OCI-LY1 (cell line): ENCODE measurements at regions not wholly inside any gene's neighbourhood (a gene's known extent, or its start where the extent isn't known, plus 50 kb on each side); places are given as distances from the start of the nearest gene placed in this dataset.

Experiments used
- H2AFZ ChIP-seq: fragments of 200-600 bp; sonication (generic), shearing (Covaris generic); 2 replicates; pipeline ENCODE4 v1.6.0; 2014; ENCODE audit warnings: antibody characterized with exemption, mild to moderate bottlenecking, low read length
- H3F3A ChIP-seq: fragments of 200-600 bp; sonication (generic), shearing (Covaris generic); 2 replicates; pipeline ENCODE4 v1.6.0; 2014; ENCODE audit warnings: mild to moderate bottlenecking, antibody characterized with exemption, low read length, moderate library complexity; ENCODE audit not compliant: insufficient read depth
- H3K27ac ChIP-seq: fragments of 200-600 bp; sonication (generic); 2 replicates; pipeline ENCODE4 v1.5.1; 2014; ENCODE audit warnings: low read length, mixed run types, mild to moderate bottlenecking, low read depth; ENCODE audit not compliant: poor library complexity, severe bottlenecking
- H3K27me3 ChIP-seq: fragments of 200-600 bp; sonication (generic); 2 replicates; pipeline ENCODE4 v1.6.0; 2014; ENCODE audit warnings: antibody characterized with exemption, mild to moderate bottlenecking, low read length, moderate library complexity; ENCODE audit not compliant: insufficient read depth
- H3K36me3 ChIP-seq: fragments of 200-600 bp; sonication (generic); 2 replicates; pipeline ENCODE4 v1.6.1; 2014; ENCODE audit warnings: mild to moderate bottlenecking, antibody characterized with exemption, low read length, moderate library complexity, mixed read lengths; ENCODE audit not compliant: insufficient read depth
- H3K4me1 ChIP-seq: fragments of 200-600 bp; sonication (generic); 2 replicates; pipeline ENCODE4 v1.5.1; 2014; ENCODE audit warnings: mild to moderate bottlenecking, low read length, moderate library complexity; ENCODE audit not compliant: insufficient read depth, severe bottlenecking
- H3K4me2 ChIP-seq: fragments of 200-600 bp; sonication (generic), shearing (Covaris generic); 2 replicates; pipeline ENCODE4 v1.6.1; 2014; ENCODE audit warnings: low read length
- H3K4me3 ChIP-seq: fragments of 200-600 bp; sonication (generic); 2 replicates; pipeline ENCODE4 v1.5.1; 2014; ENCODE audit warnings: low read length, low read depth, mild to moderate bottlenecking, mixed read lengths; ENCODE audit not compliant: poor library complexity, severe bottlenecking
- H3K79me2 ChIP-seq: fragments of 200-600 bp; shearing (Covaris generic); 2 replicates; pipeline ENCODE4 v1.6.1; 2016; ENCODE audit warnings: mixed run types, low read length, mixed read lengths; ENCODE audit not compliant: insufficient read depth
- H3K9ac ChIP-seq: fragments of 200-600 bp; sonication (generic), shearing (Covaris generic); 2 replicates; pipeline ENCODE4 v1.6.1; 2014; ENCODE audit warnings: mild to moderate bottlenecking, low read length, mixed read lengths
- H3K9me2 ChIP-seq: fragments of 200-600 bp; sonication (generic), shearing (Covaris generic); 2 replicates; pipeline ENCODE4 v1.6.1; 2014; ENCODE audit warnings: low read depth, mild to moderate bottlenecking, low read length, mixed read lengths
- H3K9me3 ChIP-seq: fragments of 200-600 bp; shearing (Covaris generic); 2 replicates; pipeline ENCODE4 v1.6.1; 2014; ENCODE audit warnings: low read length, mixed read lengths
- H4K20me1 ChIP-seq: fragments of 200-600 bp; sonication (generic), shearing (Covaris generic); 2 replicates; pipeline ENCODE4 v1.6.0; 2016; ENCODE audit warnings: mild to moderate bottlenecking, low read length; ENCODE audit not compliant: insufficient read depth
- CTCF ChIP-seq: fragments of 200-600 bp; sonication (generic), shearing (Covaris generic); IDR thresholded peaks from 2 replicates; pipeline ENCODE4 v1.5.1; 2017; ENCODE audit warnings: mild to moderate bottlenecking, antibody characterized with exemption, low read length, moderate library complexity, mixed read lengths
- EZH2 ChIP-seq: fragments of 200-600 bp; sonication (generic), shearing (Covaris generic); IDR thresholded peaks from 2 replicates; pipeline ENCODE4 v1.8.0; 2017; ENCODE audit warnings: borderline replicate concordance, mixed run types, mild to moderate bottlenecking, antibody characterized with exemption, low read length, moderate library complexity, mixed read lengths

- Histone ChIP-seq H3K27me3 (no peaks in the 10 kb centered on the region), H3K27ac (no peak overlapping the region), H3K79me2 (no peaks in the 10 kb centered on the region), H4K20me1 (no peaks in the 10 kb centered on the region), H3K4me2 (no peak overlapping the region), H2AFZ (no peak overlapping the region), H3K4me1 (no peaks in the 10 kb centered on the region), H3K9ac (no peak overlapping the region), H3K9me2 (no peaks in the 10 kb centered on the region), H3K36me3 (no peaks in the 10 kb centered on the region), H3F3A (no peaks in the 10 kb centered on the region), H3K9me3 (no peaks in the 10 kb centered on the region), H3K4me3 (no peak overlapping the region)
- TF ChIP-seq EZH2: no peak
- no peak for TF ChIP-seq CTCF
These were observed 1200.7 kb downstream of the SLITRK1 start for GRCh38 chr13:82681535-82681934.

- Histone ChIP-seq H3F3A (no peaks in the 10 kb centered on the region), H3K9ac (no peak overlapping the region), H3K36me3 (no peaks in the 10 kb centered on the region), H3K4me2 (no peak overlapping the region), H4K20me1 (no peaks in the 10 kb centered on the region), H3K9me3 (no peaks in the 10 kb centered on the region), H3K79me2 (no peaks in the 10 kb centered on the region), H3K9me2 (no peaks in the 10 kb centered on the region), H2AFZ (no peak overlapping the region), H3K4me1 (no peaks in the 10 kb centered on the region), H3K27ac (no peak overlapping the region), H3K4me3 (no peak overlapping the region), H3K27me3 (no peaks in the 10 kb centered on the region)
- TF ChIP-seq EZH2: no peak
- TF ChIP-seq CTCF: no peak
These were observed 1204.2 kb downstream of the SLITRK1 start for GRCh38 chr13:82678052-82678451.

- Histone ChIP-seq H3K79me2 (no peaks in the 10 kb centered on the region), H3K27me3 (no peaks in the 10 kb centered on the region), H3K9ac (no peak overlapping the region), H3K9me3 (no peaks in the 10 kb centered on the region), H3K4me3 (no peak overlapping the region), H2AFZ (no peak overlapping the region), H4K20me1 (no peaks in the 10 kb centered on the region), H3F3A (no peaks in the 10 kb centered on the region), H3K36me3 (no peaks in the 10 kb centered on the region), H3K27ac (no peak overlapping the region), H3K4me2 (no peak overlapping the region), H3K9me2 (no peaks in the 10 kb centered on the region), H3K4me1 (no peaks in the 10 kb centered on the region)
- TF ChIP-seq EZH2 (no peak), CTCF (no peak)
These were observed 1207.2 kb downstream of the SLITRK1 start for GRCh38 chr13:82675024-82675423.
